Fibroblast of skin of back (primary cell): ENCODE measurements at regions not wholly inside any gene's neighbourhood (a gene's known extent, or its start where the extent isn't known, plus 50 kb on each side); places are given as distances from the start of the nearest gene placed in this dataset.
"Not testable (repeated sequence)": the region's sequence is repeated elsewhere in the genome, so short reads cannot be mapped to it uniquely, and the experiment has no call there.

Experiments used
- DNase-seq: peaks from one replicate; pipeline ENCODE4 v3.0.0-alpha.2; 2013

GRCh38 chr14:71807049-71807448 is 125.2 kb upstream of the RGS6 start:
- DNase-seq, result peak; percentile 2

GRCh38 chr14:71810800-71811199 is 121.4 kb upstream of the RGS6 start:
- DNase-seq, result not testable (repeated sequence)

- no peak for DNase-seq
Measured at GRCh38 chr14:71812693-71813092, 119.5 kb upstream of the RGS6 start.

GRCh38 chr14:71815110-71815509 is 117.1 kb upstream of the RGS6 start:
- DNase-seq, result no peak

- no peak for DNase-seq
Measured at GRCh38 chr14:71824816-71825215, 107.4 kb upstream of the RGS6 start.

- DNase-seq, result no peak
Measured at GRCh38 chr14:71833476-71833875, 98.8 kb upstream of the RGS6 start.

- DNase-seq, result no peak
Measured at GRCh38 chr14:71834284-71835204, 97.7 kb upstream of the RGS6 start.

- DNase-seq, result peak; percentile 5
Measured at GRCh38 chr14:71852181-71852580, 80.0 kb upstream of the RGS6 start.

GRCh38 chr14:71855399-71856036 is 76.7 kb upstream of the RGS6 start:
- peak; percentile 67 for DNase-seq

- no peak for DNase-seq
Measured at GRCh38 chr14:71856199-71856919, 75.9 kb upstream of the RGS6 start.

GRCh38 chr14:71863049-71863448 is 69.2 kb upstream of the RGS6 start:
- no peak for DNase-seq

GRCh38 chr14:71863766-71864165 is 68.5 kb upstream of the RGS6 start:
- DNase-seq, result no peak
